IPS-20b (cell line): ENCODE measurements at regions not wholly inside any gene's neighbourhood (a gene's known extent, or its start where the extent isn't known, plus 50 kb on each side); places are given as distances from the start of the nearest gene placed in this dataset.

ENCODE experiments used
- H3K27ac ChIP-seq: one replicate; pipeline ENCODE4 v1.5.1; 2013; ENCODE audit warnings: low read length
- H3K27me3 ChIP-seq: 2 replicates; pipeline ENCODE4 v1.6.1; 2013; ENCODE audit warnings: mild to moderate bottlenecking, low read length, inconsistent platforms; ENCODE audit not compliant: insufficient read depth
- H3K36me3 ChIP-seq: 2 replicates; pipeline ENCODE4 v1.6.1; 2013; ENCODE audit warnings: low read depth, mild to moderate bottlenecking, inconsistent platforms, low read length, moderate library complexity; ENCODE audit not compliant: insufficient read depth
- H3K4me1 ChIP-seq: 2 replicates; pipeline ENCODE4 v1.6.1; 2013; ENCODE audit warnings: mild to moderate bottlenecking, control low read depth, inconsistent platforms, low read length, moderate library complexity; ENCODE audit not compliant: insufficient read depth
- H3K4me3 ChIP-seq: 2 replicates; pipeline ENCODE4 v1.5.1; 2013; ENCODE audit warnings: mild to moderate bottlenecking, low read length, inconsistent platforms
- H3K9ac ChIP-seq: 2 replicates; pipeline ENCODE4 v1.6.1; 2013; ENCODE audit warnings: low read depth, mild to moderate bottlenecking, inconsistent platforms, low read length, moderate library complexity
- H3K9me3 ChIP-seq: 2 replicates; pipeline ENCODE4 v1.6.1; 2013; ENCODE audit warnings: mild to moderate bottlenecking, low read depth, low read length, inconsistent platforms; ENCODE audit not compliant: insufficient read depth

GRCh38 chr2:228735697-228736096 is 535.4 kb downstream of the PID1 start:
- no peak overlapping the region for H3K9ac ChIP-seq
- no peak overlapping the region for H3K27ac ChIP-seq
- no peak overlapping the region for H3K4me3 ChIP-seq
- H3K4me1 ChIP-seq, result peaks cover 2% of the 10 kb centered on the region; the same call in 1 of the 2 replicates
- no peaks in the 10 kb centered on the region for H3K36me3 ChIP-seq
- H3K27me3 ChIP-seq, result no peaks in the 10 kb centered on the region
- no peaks in the 10 kb centered on the region for H3K9me3 ChIP-seq

GRCh38 chr2:228731517-228731916 is 539.6 kb downstream of the PID1 start:
- Histone ChIP-seq H3K4me3 (no peak overlapping the region), H3K27ac (no peak overlapping the region), H3K4me1 (peaks cover 2% of the 10 kb centered on the region; the same call in 1 of the 2 replicates), H3K9ac (no peak overlapping the region), H3K36me3 (no peaks in the 10 kb centered on the region), H3K27me3 (no peaks in the 10 kb centered on the region), H3K9me3 (no peaks in the 10 kb centered on the region)

GRCh38 chr2:228728961-228729360 is 542.1 kb downstream of the PID1 start:
- Histone ChIP-seq H3K9me3 (no peaks in the 10 kb centered on the region), H3K4me1 (peaks cover 2% of the 10 kb centered on the region; the same call in 1 of the 2 replicates), H3K36me3 (no peaks in the 10 kb centered on the region), H3K27me3 (no peaks in the 10 kb centered on the region), H3K27ac (no peak overlapping the region), H3K4me3 (no peak overlapping the region), H3K9ac (no peak overlapping the region)

- H3K4me3 ChIP-seq, result no peak overlapping the region
- H3K4me1 ChIP-seq, result no peaks in the 10 kb centered on the region
- H3K27ac ChIP-seq, result no peak overlapping the region
- H3K27me3 ChIP-seq, result no peaks in the 10 kb centered on the region
- H3K36me3 ChIP-seq, result no peaks in the 10 kb centered on the region
- no peaks in the 10 kb centered on the region for H3K9me3 ChIP-seq
- H3K9ac ChIP-seq, result no peak overlapping the region
Measured at GRCh38 chr2:228725031-228725430, 543.5 kb upstream of the SPHKAP start.

- Histone ChIP-seq H3K4me1 (no peaks in the 10 kb centered on the region), H3K4me3 (no peak overlapping the region), H3K9ac (no peak overlapping the region), H3K27ac (no peak overlapping the region), H3K36me3 (no peaks in the 10 kb centered on the region), H3K27me3 (no peaks in the 10 kb centered on the region), H3K9me3 (no peaks in the 10 kb centered on the region)
Measured at GRCh38 chr2:228723599-228723998, 542.1 kb upstream of the SPHKAP start.

GRCh38 chr2:228722311-228722710 is 540.8 kb upstream of the SPHKAP start:
- no peaks in the 10 kb centered on the region for H3K4me1 ChIP-seq
- H3K36me3 ChIP-seq, result no peaks in the 10 kb centered on the region
- H3K27me3 ChIP-seq, result no peaks in the 10 kb centered on the region
- no peak overlapping the region for H3K9ac ChIP-seq
- no peak overlapping the region for H3K4me3 ChIP-seq
- no peak overlapping the region for H3K27ac ChIP-seq
- H3K9me3 ChIP-seq, result no peaks in the 10 kb centered on the region

GRCh38 chr2:228720895-228721294 is 539.4 kb upstream of the SPHKAP start:
- Histone ChIP-seq H3K27ac (no peak overlapping the region), H3K36me3 (no peaks in the 10 kb centered on the region), H3K27me3 (no peaks in the 10 kb centered on the region), H3K9ac (no peak overlapping the region), H3K4me1 (no peaks in the 10 kb centered on the region), H3K4me3 (no peak overlapping the region), H3K9me3 (no peaks in the 10 kb centered on the region)

- H3K9me3 ChIP-seq, result no peaks in the 10 kb centered on the region; the same call in 1 of the 2 replicates
- H3K9ac ChIP-seq, result no peak overlapping the region
- H3K27me3 ChIP-seq, result no peaks in the 10 kb centered on the region
- no peak overlapping the region for H3K27ac ChIP-seq
- no peak overlapping the region for H3K4me3 ChIP-seq
- H3K36me3 ChIP-seq, result no peaks in the 10 kb centered on the region
- H3K4me1 ChIP-seq, result no peaks in the 10 kb centered on the region
Measured at GRCh38 chr2:228709788-228710371, 528.4 kb upstream of the SPHKAP start.

- no peak overlapping the region for H3K4me3 ChIP-seq
- H3K9me3 ChIP-seq, result no peaks in the 10 kb centered on the region
- H3K9ac ChIP-seq, result no peak overlapping the region
- no peaks in the 10 kb centered on the region for H3K4me1 ChIP-seq
- H3K27ac ChIP-seq, result no peak overlapping the region
- H3K36me3 ChIP-seq, result no peaks in the 10 kb centered on the region
- H3K27me3 ChIP-seq, result no peaks in the 10 kb centered on the region
Measured at GRCh38 chr2:228707846-228708245, 526.4 kb upstream of the SPHKAP start.

- H3K4me3 ChIP-seq, result no peak overlapping the region
- no peaks in the 10 kb centered on the region for H3K36me3 ChIP-seq
- no peak overlapping the region for H3K27ac ChIP-seq
- no peaks in the 10 kb centered on the region for H3K4me1 ChIP-seq
- no peaks in the 10 kb centered on the region for H3K9me3 ChIP-seq
- H3K9ac ChIP-seq, result no peak overlapping the region
- H3K27me3 ChIP-seq, result no peaks in the 10 kb centered on the region
Measured at GRCh38 chr2:228705318-228705717, 523.8 kb upstream of the SPHKAP start.

GRCh38 chr2:228703152-228703551 is 521.7 kb upstream of the SPHKAP start:
- H3K9me3 ChIP-seq, result no peaks in the 10 kb centered on the region
- no peak overlapping the region for H3K27ac ChIP-seq
- no peaks in the 10 kb centered on the region for H3K27me3 ChIP-seq
- H3K9ac ChIP-seq, result no peak overlapping the region
- H3K4me1 ChIP-seq, result no peaks in the 10 kb centered on the region
- H3K4me3 ChIP-seq, result no peak overlapping the region
- H3K36me3 ChIP-seq, result no peaks in the 10 kb centered on the region

- Histone ChIP-seq H3K36me3 (no peaks in the 10 kb centered on the region), H3K4me1 (no peaks in the 10 kb centered on the region), H3K27me3 (no peaks in the 10 kb centered on the region), H3K4me3 (no peak overlapping the region), H3K9ac (no peak overlapping the region), H3K27ac (no peak overlapping the region), H3K9me3 (no peaks in the 10 kb centered on the region)
Measured at GRCh38 chr2:228701506-228701905, 520.0 kb upstream of the SPHKAP start.
